Aorta (tissue), 5 donors: ENCODE measurements at regions not wholly inside any gene's neighbourhood (a gene's known extent, or its start where the extent isn't known, plus 50 kb on each side); places are given as distances from the start of the nearest gene placed in this dataset.

ENCODE experiments used
- ATAC-seq: fragments of 200-7000 bp; cut with Tn5 transposase; one replicate; pipeline ENCODE4 v1.9.1; 2022; ENCODE audit warnings: moderate library complexity; ENCODE audit not compliant: low FRiP score
- DNase-seq, 2 donors: peaks; one replicate each; pipeline ENCODE4 v3.0.0-alpha.2; 2020
- H3K27ac ChIP-seq, 2 donors: one replicate each; pipeline ENCODE4 v1.5.1; 2013; ENCODE audit warnings: low read length in 2 of 2, mild to moderate bottlenecking in 2 of 2, moderate library complexity in 2 of 2, control low read depth in 1 of 2, inconsistent platforms in 1 of 2, low read depth in 1 of 2
- H3K27me3 ChIP-seq, 2 donors: one replicate each; pipeline ENCODE4 v1.6.1; 2013; ENCODE audit warnings: control low read depth in 1 of 2, low read length in 1 of 2, mild to moderate bottlenecking in 1 of 2, moderate library complexity in 1 of 2; ENCODE audit not compliant: insufficient read depth in 2 of 2, control insufficient read depth in 1 of 2
- H3K36me3 ChIP-seq, 2 donors: one replicate each; pipeline ENCODE4 v1.6.1; 2013; ENCODE audit warnings: control low read depth in 1 of 2, low read length in 1 of 2, mild to moderate bottlenecking in 1 of 2; ENCODE audit not compliant: insufficient read depth in 2 of 2, control insufficient read depth in 1 of 2
- H3K4me1 ChIP-seq, 2 donors: one replicate each; pipeline ENCODE4 v1.6.1; 2013; ENCODE audit warnings: low read length in 2 of 2, control low read depth in 1 of 2, mild to moderate bottlenecking in 1 of 2, moderate library complexity in 1 of 2; ENCODE audit not compliant: insufficient read depth in 2 of 2, control insufficient read depth in 1 of 2
- H3K4me3 ChIP-seq, 2 donors: one replicate each; pipeline ENCODE4 v1.5.1; 2013; ENCODE audit warnings: low read length in 2 of 2, control low read depth in 1 of 2, mild to moderate bottlenecking in 1 of 2
- H3K9me3 ChIP-seq: one replicate; pipeline ENCODE4 v1.6.1; 2013; ENCODE audit warnings: mild to moderate bottlenecking, low read length; ENCODE audit not compliant: control insufficient read depth
- WGBS, 2 donors: extraction: QIAGEN DNeasy Blood & Tissue Kit; methylation state at CpG; one replicate each; pipeline ENCODE4 v1.1.7; 2013; 5-methylcytosine and 5-hydroxymethylcytosine counted together
- intact Hi-C, 2 donors: fragments of 100-400 bp; cut with DNase I; formaldehyde crosslinking; loops; one replicate each; pipeline versions ENCODE4 v1.14.2 to v1.15.0; 2022
- donor health status: healthy with polysubstance abuse.
- donor health status: Bipolar disorder and iron deficiency.
- donor health status: DM: no; HTN: no; CAD: no.
- donor health status: DM: no; HTN: no; CAD: no.
- donor health status: DM: yes; HTN: yes; CAD: no.

DNA sequence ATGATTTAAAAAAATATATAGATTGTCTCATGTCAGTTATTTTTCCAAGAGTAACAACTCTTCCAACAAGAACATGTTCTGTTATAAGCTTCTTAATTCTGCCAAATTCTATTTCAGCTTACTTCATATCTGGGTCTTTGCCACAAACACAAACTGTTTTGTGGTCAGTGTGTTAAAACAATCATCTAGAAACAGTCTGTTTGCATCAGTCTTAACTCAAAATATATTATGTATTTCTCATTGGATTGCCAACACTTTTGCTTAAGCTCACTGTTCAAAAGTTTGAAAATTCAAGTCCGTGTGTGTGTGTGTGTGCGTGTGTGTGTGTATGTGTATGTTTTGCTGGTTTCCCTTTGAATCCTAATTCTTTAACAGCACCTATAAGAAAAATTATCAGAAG is 752.3 kb upstream of the NDST4 start:
- ATAC-seq: no peak
- no peaks in the 10 kb centered on the region for H3K4me1 ChIP-seq

DNA sequence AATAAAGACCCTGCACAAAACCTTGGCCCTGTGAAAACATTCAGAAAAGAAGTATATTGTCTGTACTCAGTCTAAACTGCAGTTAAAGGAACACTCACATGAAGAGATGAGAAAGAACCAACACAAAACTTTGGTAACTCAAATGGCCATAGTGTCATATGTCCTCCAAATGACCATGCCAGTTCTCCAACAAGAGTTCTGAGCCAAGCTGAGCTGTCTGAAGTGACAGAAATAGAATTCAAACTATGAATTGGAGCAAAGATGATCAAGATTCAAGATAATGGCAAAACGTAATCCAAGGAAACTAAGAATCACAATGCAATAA is 739.3 kb upstream of the NDST4 start:
- WGBS, 2 donors: 61 to 69% methylated on average over 1 of the region's 1 CpG
- H3K4me1 ChIP-seq: no peaks in the 10 kb centered on the region
- no peak overlapping the region for H3K4me3 ChIP-seq
- H3K9me3 ChIP-seq: no peaks in the 10 kb centered on the region
- H3K27ac ChIP-seq: no peak overlapping the region
- H3K27me3 ChIP-seq: no peaks in the 10 kb centered on the region
- ATAC-seq (no peak), DNase-seq (no peak)
- intact Hi-C loops: no loop called here
- no peaks in the 10 kb centered on the region for H3K36me3 ChIP-seq

More for the DNA sequence above, 752.3 kb upstream of the NDST4 start:
- Histone ChIP-seq H3K4me3 (no peak overlapping the region), H3K27me3 (no peaks in the 10 kb centered on the region), H3K36me3 (no peaks in the 10 kb centered on the region), H3K9me3 (no peaks in the 10 kb centered on the region), H3K27ac (no peak overlapping the region)
- WGBS, 2 donors: 21 to 57% methylated on average over 2 of the region's 2 CpGs
- intact Hi-C loops: no loop called here
- no peak for DNase-seq

DNA sequence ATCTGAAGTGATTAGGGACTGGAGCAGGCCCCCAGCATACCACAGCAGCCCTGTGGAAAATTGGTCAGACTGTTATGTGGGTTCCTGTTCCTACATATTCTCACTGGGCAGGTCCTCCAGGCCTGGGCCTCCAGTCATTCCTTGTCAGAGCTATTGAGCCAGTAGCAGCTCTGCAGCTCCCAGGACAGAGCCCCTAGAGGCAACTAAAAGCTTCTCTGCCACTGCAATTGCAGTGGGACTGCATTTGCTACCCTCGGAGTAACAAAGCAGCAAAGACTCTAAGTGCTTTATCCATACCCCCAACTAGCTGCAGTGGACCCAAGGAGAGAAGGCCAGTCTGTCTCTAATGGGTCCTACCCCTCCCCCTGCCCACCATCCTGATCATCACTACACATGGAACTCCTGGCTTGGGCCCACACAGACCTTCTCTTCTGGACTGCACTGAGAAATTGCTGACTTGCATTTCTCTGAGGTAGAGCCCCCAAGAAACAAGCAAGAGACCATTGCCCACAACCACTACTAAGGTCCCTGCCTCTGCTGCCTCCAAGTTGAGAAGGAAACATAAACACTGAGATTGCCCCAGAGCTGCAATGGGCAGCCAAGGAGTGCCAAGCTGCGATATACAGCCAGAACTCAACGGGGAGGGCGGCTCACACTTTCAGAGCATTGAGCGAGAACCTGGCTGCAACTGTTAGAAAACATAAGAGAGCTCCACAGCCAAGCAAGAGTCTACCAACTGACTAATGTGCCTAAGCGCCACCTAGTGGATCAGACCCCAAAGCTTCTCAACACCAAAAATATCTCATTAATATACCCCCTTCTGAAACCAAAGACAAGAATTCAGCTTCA is 738.7 kb upstream of the NDST4 start:
- Histone ChIP-seq H3K4me1 (no peaks in the 10 kb centered on the region), H3K36me3 (no peaks in the 10 kb centered on the region), H3K4me3 (no peak overlapping the region), H3K27me3 (no peaks in the 10 kb centered on the region), H3K27ac (no peak overlapping the region), H3K9me3 (no peaks in the 10 kb centered on the region)
- ATAC-seq (no peak), DNase-seq (peak in 1 of 2 donors; percentile 44)
- WGBS, 2 donors: 27 to 34% methylated on average over 6 of the region's 6 CpGs
- intact Hi-C loops: no loop called here

DNA sequence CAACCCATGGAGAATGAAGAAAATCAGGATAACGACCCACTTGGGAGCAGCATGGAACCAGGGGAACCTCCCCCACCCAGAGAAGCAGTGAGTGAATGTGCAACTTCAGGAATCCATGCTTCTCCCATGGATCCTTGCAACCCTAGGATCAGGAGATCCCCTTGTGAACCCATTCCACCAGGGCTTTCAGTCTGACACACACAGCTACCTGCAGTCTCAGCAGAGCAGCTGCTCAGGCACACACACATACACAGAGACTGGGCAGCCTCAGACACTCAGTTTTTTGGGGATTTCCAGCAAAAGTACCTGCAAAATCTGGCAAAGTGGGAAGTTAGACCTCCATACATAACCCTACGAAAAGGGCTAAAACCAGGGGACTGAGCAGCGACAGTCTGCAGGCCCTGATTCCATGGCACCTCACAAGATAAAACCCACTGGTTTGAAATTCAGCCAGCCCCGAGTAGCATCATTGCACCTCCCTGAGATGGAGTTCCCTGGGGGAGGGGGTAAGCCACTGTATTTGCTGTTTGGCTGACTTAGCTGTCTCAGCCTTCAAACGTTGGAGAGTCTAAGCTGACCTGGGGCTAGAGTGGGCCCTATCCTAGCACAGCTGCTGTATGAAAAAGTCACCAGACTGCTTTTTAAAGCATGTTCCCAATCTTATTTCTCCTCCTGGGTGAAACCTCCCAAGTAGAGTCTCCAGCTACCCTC is 737.5 kb upstream of the NDST4 start:
- intact Hi-C loops: no loop called here
- Histone ChIP-seq H3K27me3 (no peaks in the 10 kb centered on the region), H3K4me3 (no peak overlapping the region), H3K27ac (no peak overlapping the region), H3K9me3 (no peaks in the 10 kb centered on the region), H3K36me3 (no peaks in the 10 kb centered on the region), H3K4me1 (no peaks in the 10 kb centered on the region)
- ATAC-seq (no peak), DNase-seq (peak in 1 of 2 donors; percentile 45)
- 73 to 84% methylated on average over 5 of the region's 5 CpGs for WGBS, 2 donors

DNA sequence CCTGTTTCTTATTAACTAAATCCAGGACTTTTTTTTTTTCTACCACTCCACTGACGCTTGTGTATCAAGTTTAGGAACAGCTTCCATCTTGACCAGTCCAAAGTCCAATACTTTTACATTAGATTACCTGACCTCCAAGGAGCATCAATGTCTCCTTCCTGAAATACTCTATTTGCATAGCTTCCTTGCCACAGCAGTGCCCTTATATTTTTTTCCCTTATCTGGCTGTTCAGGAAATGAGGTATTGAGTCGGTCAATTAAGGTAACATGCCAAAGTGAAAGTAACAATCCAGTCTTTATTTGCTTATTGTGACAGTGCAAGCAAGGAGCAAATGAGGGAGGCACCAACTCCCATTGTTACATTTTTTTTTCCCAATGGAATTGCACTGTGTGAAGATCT is 730.8 kb upstream of the NDST4 start:
- DNase-seq: no peak
- WGBS, 2 donors: 80 to 84% methylated on average over 2 of the region's 2 CpGs
- ATAC-seq: no peak

DNA sequence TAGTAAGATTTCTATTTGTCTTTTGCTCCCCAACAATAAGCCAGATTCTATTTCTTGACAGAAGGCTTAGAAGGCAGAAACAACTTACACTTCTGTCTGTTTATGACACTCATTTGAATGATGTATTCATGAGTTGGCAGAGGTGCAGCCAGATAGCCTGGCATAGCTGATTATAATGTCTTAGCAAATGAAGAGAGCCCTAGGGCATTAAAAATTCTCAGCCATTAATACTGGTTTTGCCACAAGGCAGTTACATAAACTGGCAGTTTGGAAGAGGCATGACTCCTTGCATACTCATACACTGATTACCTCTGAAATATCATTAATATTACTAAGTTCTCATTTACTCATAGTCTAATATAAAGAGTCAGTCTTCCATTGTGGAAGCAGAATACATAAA is 728.5 kb upstream of the NDST4 start:
- no peak overlapping the region for H3K4me3 ChIP-seq
- H3K36me3 ChIP-seq: no peaks in the 10 kb centered on the region
- H3K27me3 ChIP-seq: no peaks in the 10 kb centered on the region
- ATAC-seq (no peak), DNase-seq (no peak)
- no peaks in the 10 kb centered on the region for H3K4me1 ChIP-seq
- H3K27ac ChIP-seq: no peak overlapping the region
- intact Hi-C loops: no loop called here
- H3K9me3 ChIP-seq: no peaks in the 10 kb centered on the region

More for the DNA sequence above, 730.8 kb upstream of the NDST4 start:
- H3K36me3 ChIP-seq: no peaks in the 10 kb centered on the region
- no peak overlapping the region for H3K4me3 ChIP-seq
- H3K27me3 ChIP-seq: no peaks in the 10 kb centered on the region
- H3K9me3 ChIP-seq: no peaks in the 10 kb centered on the region
- intact Hi-C loops: no loop called here
- H3K4me1 ChIP-seq: no peaks in the 10 kb centered on the region
- no peak overlapping the region for H3K27ac ChIP-seq

DNA sequence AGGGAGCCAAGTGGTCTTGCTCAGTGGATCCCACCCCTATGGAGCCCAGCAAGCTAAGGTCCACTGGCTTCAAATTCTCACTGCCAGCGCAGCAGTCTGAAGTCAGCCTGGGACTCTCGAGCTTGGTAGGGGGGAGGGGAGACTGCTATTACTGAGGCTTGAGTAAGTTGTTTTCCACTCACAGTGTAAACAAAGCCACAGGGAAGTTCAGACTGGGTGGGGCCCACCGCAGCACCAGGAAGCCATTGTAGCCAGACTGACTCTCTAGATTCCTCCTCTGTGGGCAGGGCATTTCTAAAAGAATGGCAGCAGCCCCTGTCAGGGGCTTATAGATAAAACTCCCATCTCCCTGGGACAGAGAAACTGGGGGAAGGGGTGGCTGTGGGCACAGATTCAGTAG is 721.0 kb upstream of the NDST4 start:
- Histone ChIP-seq H3K4me1 (no peaks in the 10 kb centered on the region), H3K27ac (no peak overlapping the region), H3K9me3 (no peaks in the 10 kb centered on the region), H3K27me3 (no peaks in the 10 kb centered on the region), H3K36me3 (no peaks in the 10 kb centered on the region), H3K4me3 (no peak overlapping the region)
- intact Hi-C loops: no loop called here
- DNase-seq (no peak), ATAC-seq (no peak)
- 76 to 77% methylated on average over 3 of the region's 3 CpGs for WGBS, 2 donors

DNA sequence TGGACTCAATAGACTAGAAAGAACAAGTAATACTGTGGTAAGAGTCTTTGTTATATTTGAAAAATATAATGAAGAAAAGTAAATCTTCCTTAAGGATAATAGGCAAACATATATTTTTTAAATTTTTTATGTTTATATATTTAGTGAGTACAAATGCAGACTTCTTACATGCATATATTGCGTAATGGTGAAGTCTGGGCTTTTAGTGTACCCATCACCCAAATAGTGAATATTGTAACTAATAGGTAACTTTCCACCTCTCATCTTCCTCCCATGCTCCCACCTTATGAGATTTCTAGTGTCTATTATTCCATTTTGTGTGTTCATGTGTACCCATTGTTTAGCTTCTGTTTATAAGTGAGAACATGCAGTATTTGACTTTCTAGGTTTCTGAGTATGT is 711.2 kb upstream of the NDST4 start:
- 98 to 100% methylated on average over 1 of the region's 1 CpG for WGBS, 2 donors
- ATAC-seq (no peak), DNase-seq (no peak)
- Histone ChIP-seq H3K27ac (no peak overlapping the region), H3K9me3 (peaks cover 2% of the 10 kb centered on the region), H3K4me3 (no peak overlapping the region), H3K4me1 (no peaks in the 10 kb centered on the region), H3K27me3 (no peaks in the 10 kb centered on the region), H3K36me3 (no peaks in the 10 kb centered on the region)
- intact Hi-C loops: no loop called here

DNA sequence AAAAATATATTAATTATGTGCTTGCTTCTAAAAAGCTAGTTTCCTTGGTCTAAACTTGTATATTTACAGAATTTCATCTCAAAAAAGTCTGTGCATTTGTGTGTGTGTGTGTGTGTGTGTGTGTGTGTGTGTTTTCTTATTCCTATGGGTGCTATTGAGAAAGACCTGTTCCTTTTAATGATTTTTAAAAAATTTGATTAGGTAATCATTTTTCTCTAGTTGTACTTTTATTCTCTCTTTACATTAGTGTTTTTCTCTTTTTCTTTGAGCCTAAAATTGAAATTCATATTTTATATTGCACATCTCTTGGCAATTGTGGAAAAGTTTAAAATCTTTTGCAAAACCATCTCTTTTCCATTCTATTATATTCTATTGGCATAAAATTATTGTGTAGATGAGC is 690.4 kb upstream of the NDST4 start:
- Histone ChIP-seq H3K9me3 (no peaks in the 10 kb centered on the region), H3K4me1 (no peaks in the 10 kb centered on the region), H3K4me3 (no peak overlapping the region), H3K27ac (no peak overlapping the region), H3K36me3 (no peaks in the 10 kb centered on the region), H3K27me3 (no peaks in the 10 kb centered on the region)
- intact Hi-C loops: no loop called here
- no peak for ATAC-seq
- no peak for DNase-seq
